Stimulated activated naive CD8-positive, alpha-beta T cell treated with anti-CD3 and anti-CD28 coated beads, Interleukin-15, Interleukin-2, amounts not matched to agents 100 U/mL and 50 U/mL, for 24 hours (primary cell): ENCODE measurements at regions not wholly inside any gene's neighbourhood (a gene's known extent, or its start where the extent isn't known, plus 50 kb on each side); places are given as distances from the start of the nearest gene placed in this dataset.
A peak's percentile ranks its signal among the peaks of the same experiment; 100 is the strongest.

Source experiments
- ATAC-seq: fragments of 150-1000 bp; cut with Tn5 transposase; one replicate; pipeline ENCODE4 v1.10.0; 2021
- DNase-seq: peaks from one replicate; pipeline ENCODE4 v3.0.0; 2021

- no peak for DNase-seq
- ATAC-seq, result no peak
Measured at GRCh38 chr4:158007566-158007965, 165.3 kb downstream of the GASK1B start.

DNA sequence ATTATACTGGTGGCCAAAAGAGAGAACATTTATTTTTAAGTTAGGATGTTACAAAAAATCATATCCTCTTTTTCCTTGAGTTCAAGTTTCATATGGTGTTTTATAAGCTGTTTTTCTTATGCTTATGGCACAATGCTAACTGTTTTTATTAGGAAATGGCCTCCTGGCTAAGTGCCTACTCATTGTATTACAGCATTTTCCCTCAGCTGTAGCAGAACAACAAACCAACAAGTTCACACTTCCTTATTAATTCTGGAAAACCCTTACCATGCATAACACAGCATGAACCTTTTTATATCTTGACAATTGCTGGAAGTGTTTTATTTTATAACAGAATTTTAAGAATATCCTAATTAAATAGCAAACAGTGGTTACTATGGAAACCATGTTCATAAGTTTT is 165.8 kb downstream of the GASK1B start:
- DNase-seq (no peak), ATAC-seq (no peak)

DNA sequence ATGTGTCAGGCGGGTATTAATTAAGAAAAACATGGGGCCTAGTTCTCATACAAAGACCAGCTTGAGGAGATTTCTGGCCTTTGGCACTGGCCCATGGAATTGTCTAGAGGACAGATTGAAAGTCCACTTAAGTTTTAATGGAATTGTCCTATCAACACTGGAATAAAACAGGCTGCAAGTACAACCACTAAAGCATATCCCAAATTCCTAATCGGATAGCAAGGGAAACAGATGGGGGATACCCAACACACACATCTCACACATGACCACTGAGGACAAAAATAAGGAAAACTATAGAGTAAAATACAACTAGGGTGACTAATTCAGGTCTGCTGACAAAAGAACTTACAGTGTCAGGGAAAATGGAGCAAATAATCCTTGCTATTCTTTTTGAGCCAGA is 167.8 kb downstream of the GASK1B start:
- ATAC-seq (no peak), DNase-seq (no peak)

GRCh38 chr4:158004101-158004500 is 168.7 kb downstream of the GASK1B start:
- ATAC-seq (no peak), DNase-seq (no peak)

- no peak for ATAC-seq
- no peak for DNase-seq
Measured at GRCh38 chr4:158003212-158003611, 169.6 kb downstream of the GASK1B start.

GRCh38 chr4:158002173-158002572 is 170.7 kb downstream of the GASK1B start:
- ATAC-seq, result no peak

GRCh38 chr4:158001756-158002155 is 171.1 kb downstream of the GASK1B start:
- ATAC-seq (no peak), DNase-seq (no peak)

More at GRCh38 chr4:158002173-158002572, 170.7 kb downstream of the GASK1B start:
- no peak for DNase-seq

GRCh38 chr4:157999723-158000122 is 173.1 kb downstream of the GASK1B start:
- DNase-seq, result no peak

DNA sequence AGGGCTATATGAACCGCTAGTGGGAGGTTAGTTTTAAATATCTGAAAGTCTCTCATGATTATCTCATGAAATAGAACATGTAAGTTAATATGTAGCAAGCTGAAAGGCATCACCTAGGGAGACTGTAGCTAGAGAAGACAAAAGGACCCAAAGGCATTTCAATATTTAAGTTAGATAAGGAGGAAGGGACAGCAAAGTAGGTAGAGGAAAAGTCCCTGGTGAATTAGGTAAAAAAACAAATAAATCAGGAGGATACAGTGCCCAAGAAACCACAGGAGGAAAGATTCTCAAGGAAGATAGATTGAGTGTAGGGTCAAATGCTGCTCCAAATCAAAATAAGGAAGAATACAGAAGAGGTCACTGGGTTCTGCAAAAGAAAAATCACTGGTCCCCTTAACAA is 175.5 kb downstream of the GASK1B start:
- DNase-seq (no peak), ATAC-seq (no peak)

More at GRCh38 chr4:157999723-158000122, 173.1 kb downstream of the GASK1B start:
- no peak for ATAC-seq

DNA sequence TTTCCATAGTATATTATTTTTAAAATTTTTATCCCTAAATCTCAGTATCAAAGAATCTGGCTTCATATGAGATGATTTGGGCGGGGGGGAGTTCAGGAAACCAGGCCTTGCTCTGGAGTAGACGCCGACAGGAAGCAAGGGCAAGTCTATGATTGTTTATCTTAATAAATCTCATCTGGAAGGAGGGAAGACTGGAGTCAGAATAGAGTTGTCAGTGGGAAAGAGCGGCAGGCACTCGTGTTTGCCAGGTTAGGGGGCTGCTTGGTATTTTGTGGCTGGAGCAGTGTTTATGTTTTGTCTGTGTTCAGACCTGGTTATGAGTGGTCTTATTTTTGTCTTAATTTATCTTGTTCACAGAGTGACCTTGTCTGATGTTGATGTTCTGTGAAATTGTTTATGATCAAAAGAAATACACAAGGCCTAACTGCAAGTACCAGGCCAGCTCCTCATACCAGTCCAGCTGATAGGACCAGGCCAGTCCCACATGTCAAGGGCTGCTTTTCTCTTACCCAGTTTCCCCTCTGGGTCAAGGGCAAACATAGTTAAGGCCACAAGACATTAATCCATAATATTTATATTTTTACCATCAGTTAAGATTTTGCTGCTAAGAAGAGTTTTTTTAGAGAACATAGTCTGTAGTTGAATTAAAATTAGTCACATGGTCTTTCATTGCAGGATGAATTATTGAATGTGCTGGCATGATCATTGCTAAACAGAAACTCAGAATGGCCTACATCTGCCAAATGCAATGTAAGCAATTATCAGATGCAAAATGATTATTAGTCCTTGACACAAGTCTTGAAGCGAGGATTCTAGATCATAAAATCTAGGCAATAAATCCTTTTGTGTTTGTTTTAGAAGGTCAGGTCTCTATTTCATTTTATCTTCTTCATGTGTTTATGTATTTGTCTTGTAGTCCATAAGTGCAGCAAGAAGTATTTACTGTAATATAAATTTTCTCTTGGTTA is 176.5 kb downstream of the GASK1B start:
- ATAC-seq (no peak), DNase-seq (no peak)

DNA sequence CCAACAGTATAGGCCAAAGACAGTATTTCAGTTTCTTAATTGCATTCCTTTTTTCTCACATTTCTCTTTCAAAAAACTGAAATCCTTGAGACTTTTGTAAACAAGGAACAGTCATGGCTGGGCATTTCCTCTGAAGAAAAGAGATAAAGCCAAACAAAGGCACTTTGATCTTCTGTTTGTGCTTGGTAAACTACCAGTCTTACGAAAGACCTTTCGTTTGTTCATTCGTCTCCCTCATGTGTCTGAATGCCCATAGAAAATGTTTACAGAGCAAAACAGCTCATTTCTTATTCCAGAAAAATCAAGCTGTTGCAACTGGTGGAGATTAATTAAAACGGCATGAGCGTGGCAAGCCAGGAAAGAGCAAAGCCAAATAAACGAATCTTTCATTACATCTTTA is 178.0 kb downstream of the GASK1B start:
- DNase-seq (no peak), ATAC-seq (no peak)

GRCh38 chr4:157992948-157993839 is 179.6 kb downstream of the GASK1B start:
- DNase-seq (no peak), ATAC-seq (no peak)

DNA sequence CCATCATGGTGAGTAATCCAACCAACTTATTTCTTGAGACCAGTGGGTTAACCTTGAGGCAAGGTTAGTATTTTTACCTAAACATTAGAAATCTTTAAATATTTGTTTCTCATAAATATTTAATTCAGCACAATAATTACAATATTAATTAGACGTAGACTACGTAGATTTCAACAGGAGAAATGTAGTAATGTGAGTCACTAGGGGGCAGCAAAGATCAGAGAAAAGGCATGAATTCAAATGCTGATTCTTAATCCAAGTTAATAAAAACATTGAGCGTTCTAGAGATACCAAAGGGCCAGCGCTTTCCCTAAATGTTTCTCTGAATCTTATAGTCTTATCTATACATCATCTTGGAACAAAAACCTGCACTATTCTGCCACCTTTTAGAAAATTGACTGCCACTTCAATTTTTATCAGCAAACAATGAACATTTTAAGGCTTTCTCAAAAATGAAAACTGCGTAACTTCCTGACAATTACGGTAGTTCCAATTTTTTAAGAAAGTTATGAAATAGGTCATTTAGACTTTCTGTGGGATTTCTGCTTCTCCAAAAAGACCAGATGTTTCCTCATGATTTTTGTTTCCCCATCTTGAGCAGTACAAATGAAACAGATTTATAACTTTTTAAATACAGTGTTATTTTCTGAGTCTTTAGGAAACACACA is 180.7 kb downstream of the GASK1B start:
- peak; percentile 26 for DNase-seq

DNA sequence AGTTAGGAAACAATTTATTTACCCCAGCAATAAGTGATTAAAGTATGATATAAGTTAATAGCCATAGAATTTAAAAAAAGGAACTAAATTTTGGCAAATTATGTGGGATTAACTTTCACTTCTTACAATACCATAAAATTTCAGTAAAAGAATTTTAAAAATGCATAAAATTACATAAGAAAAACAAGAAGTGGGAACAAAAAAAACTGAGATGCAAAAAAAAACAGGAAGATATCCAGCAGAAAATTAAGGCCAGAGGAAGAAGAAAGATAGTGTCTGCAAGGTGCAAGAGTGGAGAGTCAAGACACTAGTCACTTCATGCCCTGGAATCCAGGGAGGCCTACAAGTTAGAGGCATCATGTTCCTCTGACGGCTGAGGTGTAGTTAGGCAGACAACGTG is 184.2 kb downstream of the GASK1B start:
- no peak for ATAC-seq
- no peak for DNase-seq

More for the DNA sequence above, 180.7 kb downstream of the GASK1B start:
- ATAC-seq, result no peak

- ATAC-seq (no peak), DNase-seq (no peak)
Measured at GRCh38 chr4:157984285-157984911, 188.4 kb downstream of the GASK1B start.

DNA sequence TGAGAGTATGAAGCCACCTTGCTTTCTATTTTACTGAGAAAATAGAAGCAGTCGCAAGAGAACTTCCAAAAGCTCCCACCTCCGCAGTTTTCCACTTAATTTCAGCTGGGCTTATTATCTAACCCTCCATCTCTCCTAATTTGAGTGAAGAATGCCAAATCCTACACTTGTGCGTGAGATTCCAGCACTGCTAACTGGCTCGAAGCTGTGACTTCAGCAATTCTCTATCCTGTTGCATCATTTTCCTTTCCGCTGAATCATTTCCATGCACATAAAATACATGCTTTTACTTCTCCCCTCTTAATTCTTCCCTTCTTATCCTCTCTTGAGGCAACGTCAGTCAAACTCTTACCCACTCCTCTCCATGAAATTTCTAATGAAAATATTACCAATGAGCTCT is 189.5 kb downstream of the GASK1B start:
- no peak for ATAC-seq
- no peak for DNase-seq

- DNase-seq (no peak), ATAC-seq (no peak)
Measured at GRCh38 chr4:157980158-157980557, 192.7 kb downstream of the GASK1B start.

DNA sequence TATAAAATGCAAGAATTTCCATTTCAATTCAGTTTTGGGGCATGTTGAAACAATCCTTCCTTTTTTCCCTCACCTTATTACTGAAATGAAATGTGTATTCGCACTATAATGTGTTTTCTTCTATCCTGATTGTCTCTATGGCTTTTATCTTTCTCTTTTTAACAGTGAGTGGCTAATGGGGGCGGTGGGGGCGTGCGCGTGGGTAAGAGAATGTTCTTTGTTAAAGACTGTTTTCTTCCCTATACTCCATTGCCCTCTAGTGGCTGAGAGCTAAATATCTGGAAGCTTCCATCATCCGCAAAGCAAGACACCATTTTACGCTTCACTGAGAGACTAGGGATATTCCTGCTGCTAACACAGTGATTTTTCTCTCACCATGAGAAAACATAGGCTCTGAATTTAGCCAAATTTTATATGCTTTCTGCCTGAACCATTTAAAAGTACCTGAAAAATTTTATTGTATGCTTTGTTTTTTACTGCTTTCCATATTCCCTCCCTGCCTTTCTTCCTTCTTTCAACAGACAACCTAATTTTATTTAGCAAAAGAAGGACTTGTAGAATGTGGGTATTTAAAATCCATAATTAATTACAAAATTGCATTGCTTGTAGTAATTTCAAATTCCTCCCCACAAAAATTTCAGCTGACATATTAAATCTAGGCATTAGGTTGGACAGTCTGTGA is 194.0 kb downstream of the GASK1B start:
- DNase-seq (peak; percentile 10), ATAC-seq (peak; percentile 61)

DNA sequence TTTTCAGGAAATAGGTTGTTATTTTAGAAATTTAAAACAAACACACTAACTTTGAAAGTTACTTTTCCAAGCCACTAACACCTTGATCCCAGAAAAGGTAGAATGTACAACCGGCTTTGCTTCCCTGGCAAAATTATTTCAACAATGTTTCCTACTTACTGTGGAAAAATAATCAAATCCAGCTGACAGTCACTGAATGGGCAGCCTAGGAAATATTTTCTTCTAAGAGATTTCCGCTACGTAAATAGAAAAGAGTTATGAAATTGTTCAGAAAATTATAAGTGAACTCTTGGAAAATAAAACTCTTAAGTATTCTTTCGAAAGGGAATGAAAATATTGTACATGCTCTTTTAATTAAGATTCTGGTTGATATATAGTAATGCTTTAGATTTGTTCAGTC is 195.7 kb downstream of the GASK1B start:
- ATAC-seq (no peak), DNase-seq (no peak)

- DNase-seq, result no peak
Measured at GRCh38 chr4:157973297-157973696, 199.5 kb downstream of the GASK1B start.

GRCh38 chr4:157964463-157964862 is 208.4 kb downstream of the GASK1B start:
- DNase-seq (no peak), ATAC-seq (no peak)

More at GRCh38 chr4:157973297-157973696, 199.5 kb downstream of the GASK1B start:
- ATAC-seq, result no peak
